ENCODE measurements at regions not wholly inside any gene's neighbourhood (a gene's known extent, or its start where the extent isn't known, plus 50 kb on each side); places are given as distances from the start of the nearest gene placed in this dataset.

DNA sequence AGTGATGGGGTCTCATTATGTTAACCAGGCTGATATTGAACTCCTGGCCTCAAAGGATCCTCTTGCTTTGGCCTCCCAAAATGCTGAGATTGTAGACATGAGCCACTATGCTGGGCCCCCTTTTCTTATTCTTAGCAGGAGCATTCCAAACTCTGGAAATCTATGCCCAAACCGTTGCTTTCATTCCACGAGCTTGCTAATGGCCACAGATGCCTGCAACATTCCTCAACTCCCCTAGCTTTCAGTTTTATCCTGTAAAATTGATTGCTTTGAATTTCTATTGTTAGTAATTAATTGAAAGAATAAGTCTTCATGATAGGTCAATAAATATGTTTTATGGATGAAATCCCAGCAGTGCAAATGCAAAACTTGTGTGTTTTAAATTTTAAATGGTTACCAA, 564.8 kb upstream of the WWC1 start:
- H3K36me3 Mint-ChIP-seq (ENCODE audit: low read depth) = no peaks in the 10 kb centered on the region
- no peak overlapping the region for H3K4me3 Mint-ChIP-seq
- H3K27me3 Mint-ChIP-seq = peaks cover 1% of the 10 kb centered on the region
- H3K4me1 Mint-ChIP-seq (ENCODE audit: low read depth) = peaks cover 8% of the 10 kb centered on the region
- no peak overlapping the region for H3K27ac Mint-ChIP-seq
- intact Hi-C loops (cut with micrococcal nuclease) = no loop called here
- no peaks in the 10 kb centered on the region for H3K9me3 Mint-ChIP-seq

DNA sequence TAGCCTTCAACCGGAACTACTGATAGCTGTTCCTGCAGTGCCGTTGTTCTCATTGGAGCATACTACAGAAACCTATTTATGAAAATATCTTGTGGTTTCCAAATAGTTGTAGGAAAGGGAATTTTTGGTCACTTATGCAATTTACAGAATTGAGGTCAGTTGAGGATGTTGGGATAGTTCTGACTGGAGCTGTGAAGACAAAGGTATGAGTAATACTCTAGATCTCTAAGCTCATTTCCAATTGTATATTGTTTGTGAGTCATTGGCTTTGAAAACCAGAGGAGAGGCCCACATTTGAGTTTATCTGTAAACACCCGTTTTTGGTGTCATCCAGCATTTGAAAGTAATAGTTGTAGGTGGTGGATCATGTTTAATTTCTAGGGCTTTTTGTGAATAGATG, 561.3 kb upstream of the WWC1 start:
- no peak overlapping the region for H3K4me3 Mint-ChIP-seq
- no peak overlapping the region for H3K27ac Mint-ChIP-seq
- intact Hi-C loops (cut with micrococcal nuclease) = no loop called here
- no peaks in the 10 kb centered on the region for H3K4me1 Mint-ChIP-seq (ENCODE audit: low read depth)
- no peaks in the 10 kb centered on the region for H3K36me3 Mint-ChIP-seq (ENCODE audit: low read depth)
- no peaks in the 10 kb centered on the region for H3K9me3 Mint-ChIP-seq
- no peaks in the 10 kb centered on the region for H3K27me3 Mint-ChIP-seq

DNA sequence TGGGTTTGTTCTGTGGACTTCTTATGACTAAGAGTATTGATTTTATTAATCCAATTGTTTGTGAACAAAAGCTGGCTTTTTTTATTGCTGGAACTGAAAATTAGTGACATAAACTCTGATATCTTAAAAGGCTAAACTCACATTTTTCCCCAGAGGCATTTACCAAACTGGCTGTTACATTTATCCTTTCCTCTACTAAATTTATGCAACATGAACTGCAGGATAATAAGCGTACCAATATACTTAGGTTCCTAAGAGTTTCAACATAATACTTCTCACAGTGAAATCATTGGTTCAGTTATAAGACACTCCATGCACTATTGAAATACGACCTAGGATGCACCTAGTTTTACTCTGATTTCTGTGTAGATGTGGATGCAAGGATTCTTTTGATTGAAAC, 560.8 kb upstream of the WWC1 start:
- no peaks in the 10 kb centered on the region for H3K27me3 Mint-ChIP-seq
- H3K9me3 Mint-ChIP-seq = no peaks in the 10 kb centered on the region
- H3K27ac Mint-ChIP-seq = no peak overlapping the region
- no peaks in the 10 kb centered on the region for H3K36me3 Mint-ChIP-seq (ENCODE audit: low read depth)
- no peaks in the 10 kb centered on the region for H3K4me1 Mint-ChIP-seq (ENCODE audit: low read depth)
- intact Hi-C loops (cut with micrococcal nuclease) = no loop called here
- no peak overlapping the region for H3K4me3 Mint-ChIP-seq

DNA sequence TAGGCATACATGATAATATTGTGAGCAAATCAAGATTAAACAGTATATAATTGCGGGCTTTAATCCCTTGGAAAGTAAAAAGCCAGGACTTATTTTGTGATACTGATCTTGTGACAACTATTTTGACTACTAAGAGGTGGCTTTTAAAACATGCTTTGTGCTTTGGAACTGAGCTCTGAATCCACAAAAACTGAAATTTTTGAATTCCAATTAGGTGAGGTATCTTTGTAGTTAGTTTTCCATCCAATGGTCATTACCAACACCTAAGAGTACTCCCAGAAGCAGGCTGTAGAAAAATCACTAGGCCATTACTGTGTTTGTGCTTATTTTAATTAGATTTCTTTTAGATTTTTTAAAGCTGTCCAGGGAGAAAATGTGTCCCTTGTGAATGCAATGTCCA, 559.5 kb upstream of the WWC1 start:
- H3K36me3 Mint-ChIP-seq (ENCODE audit: low read depth) = no peaks in the 10 kb centered on the region
- intact Hi-C loops (cut with micrococcal nuclease) = no loop called here
- H3K4me3 Mint-ChIP-seq = no peak overlapping the region
- H3K9me3 Mint-ChIP-seq = no peaks in the 10 kb centered on the region
- no peaks in the 10 kb centered on the region for H3K4me1 Mint-ChIP-seq (ENCODE audit: low read depth)
- no peaks in the 10 kb centered on the region for H3K27me3 Mint-ChIP-seq
- H3K27ac Mint-ChIP-seq = no peak overlapping the region

DNA sequence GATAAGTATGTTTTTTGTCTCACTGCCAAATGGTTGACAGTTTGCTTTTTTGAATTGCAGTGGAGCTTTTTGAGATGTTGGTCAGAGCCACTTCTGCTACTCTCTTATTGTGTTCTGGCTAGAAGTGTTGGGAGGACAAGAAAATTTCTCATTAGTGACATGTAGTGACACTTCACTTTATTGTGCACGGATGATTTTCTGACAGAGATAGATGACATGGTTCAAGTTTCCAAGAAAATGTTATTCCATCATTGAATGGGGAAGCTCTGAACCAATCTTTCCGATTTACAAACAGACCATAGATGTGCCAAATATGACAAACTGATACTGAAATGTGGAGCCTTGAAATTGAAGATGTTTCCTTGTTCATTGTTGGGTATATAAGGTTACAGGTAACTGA, 558.9 kb upstream of the WWC1 start:
- Mint-ChIP-seq H3K27me3 (no peaks in the 10 kb centered on the region), H3K4me1 (ENCODE audit: low read depth) (no peaks in the 10 kb centered on the region), H3K4me3 (no peak overlapping the region), H3K27ac (no peak overlapping the region), H3K9me3 (no peaks in the 10 kb centered on the region), H3K36me3 (ENCODE audit: low read depth) (no peaks in the 10 kb centered on the region)
- intact Hi-C loops (cut with micrococcal nuclease) = no loop called here

- Mint-ChIP-seq H3K4me1 (ENCODE audit: low read depth) (no peaks in the 10 kb centered on the region), H3K9me3 (no peaks in the 10 kb centered on the region), H3K27me3 (no peaks in the 10 kb centered on the region), H3K4me3 (no peak overlapping the region), H3K36me3 (ENCODE audit: low read depth) (no peaks in the 10 kb centered on the region), H3K27ac (no peak overlapping the region)
- intact Hi-C loops (cut with micrococcal nuclease) = no loop called here
Measured at GRCh38 chr5:167736992-167737391, 554.5 kb upstream of the WWC1 start.

DNA sequence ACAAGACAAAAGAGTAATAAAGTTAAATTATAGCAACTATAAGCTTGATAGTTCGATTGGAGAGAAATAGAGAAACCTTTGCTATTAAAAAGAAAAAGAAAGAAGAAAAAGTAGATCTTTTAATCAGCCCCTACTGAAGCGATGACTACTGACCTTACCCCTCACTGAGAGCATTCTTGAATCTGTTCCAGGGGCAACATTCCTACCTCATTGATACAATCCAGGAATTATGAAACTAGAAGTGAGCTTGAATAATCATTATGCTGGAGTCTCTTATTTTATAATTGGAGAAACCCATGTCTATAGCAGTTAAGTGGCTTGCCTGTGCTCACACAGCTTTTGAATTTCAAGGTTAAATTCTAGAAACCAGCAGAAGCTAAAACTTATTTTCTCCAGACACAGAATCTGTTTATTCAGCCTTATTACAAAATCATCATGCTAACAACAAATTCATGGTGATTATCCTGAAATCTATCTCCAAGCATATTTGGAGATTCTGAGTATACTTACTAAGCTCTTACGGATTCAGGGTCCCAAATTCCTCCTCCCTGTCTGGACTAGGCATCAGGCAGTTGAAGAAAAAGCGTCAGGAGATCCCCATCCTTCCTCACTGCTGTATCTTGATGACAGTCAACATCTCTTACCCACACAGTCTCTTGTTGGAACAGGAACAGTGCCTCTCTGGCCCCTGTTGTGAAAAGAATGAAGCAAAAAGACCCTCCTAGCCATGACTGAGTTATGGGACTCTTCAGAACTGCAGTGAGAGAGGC, 547.6 kb upstream of the WWC1 start:
- Mint-ChIP-seq H3K9me3 (no peaks in the 10 kb centered on the region), H3K27me3 (peaks cover 6% of the 10 kb centered on the region), H3K36me3 (ENCODE audit: low read depth) (no peaks in the 10 kb centered on the region), H3K4me3 (no peak overlapping the region), H3K4me1 (ENCODE audit: low read depth) (no peaks in the 10 kb centered on the region), H3K27ac (no peak overlapping the region)
- intact Hi-C loops (cut with micrococcal nuclease) = no loop called here

DNA sequence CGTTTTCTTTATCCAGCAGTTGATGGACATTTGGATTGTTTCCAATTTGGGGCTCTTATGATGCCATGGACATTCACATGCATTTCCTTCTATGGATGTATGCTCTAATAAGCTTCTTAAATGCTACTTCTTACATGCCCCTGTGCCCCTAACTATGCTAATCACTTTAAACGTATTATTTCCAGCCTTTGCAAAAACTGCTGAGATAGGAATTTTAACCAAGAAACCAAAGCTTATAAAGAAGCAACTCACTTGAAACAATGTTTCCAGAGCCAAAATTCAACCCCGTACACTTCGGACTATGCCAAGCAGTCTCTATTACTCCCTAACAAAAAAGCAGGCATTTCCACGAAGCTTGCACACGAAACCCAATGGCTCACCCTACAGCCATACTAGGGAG, 545.6 kb upstream of the WWC1 start:
- Mint-ChIP-seq H3K9me3 (no peaks in the 10 kb centered on the region), H3K4me3 (no peak overlapping the region), H3K27me3 (peaks cover 12% of the 10 kb centered on the region), H3K36me3 (ENCODE audit: low read depth) (no peaks in the 10 kb centered on the region), H3K4me1 (ENCODE audit: low read depth) (no peaks in the 10 kb centered on the region), H3K27ac (no peak overlapping the region)
- intact Hi-C loops (cut with micrococcal nuclease) = no loop called here

DNA sequence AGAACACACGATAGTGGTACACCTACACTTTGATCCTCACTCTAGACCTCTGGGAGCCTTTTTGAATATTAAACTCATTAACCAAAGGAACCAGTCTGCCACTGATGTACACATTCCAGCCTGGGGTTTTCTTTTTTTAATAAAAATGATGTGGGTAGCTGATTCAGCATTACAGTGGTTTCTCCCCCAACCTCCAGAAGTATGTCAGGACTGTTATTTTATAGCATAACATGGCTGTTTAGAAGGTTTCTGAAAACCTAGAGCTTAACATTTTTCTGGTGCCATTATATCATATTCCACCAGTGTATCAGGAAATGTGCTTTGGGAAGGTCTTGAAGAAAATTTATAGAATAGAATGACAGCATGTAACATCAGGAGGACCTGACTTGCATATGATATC, 540.9 kb upstream of the WWC1 start:
- Mint-ChIP-seq H3K27ac (no peak overlapping the region), H3K4me1 (ENCODE audit: low read depth) (peaks cover 6% of the 10 kb centered on the region), H3K36me3 (ENCODE audit: low read depth) (no peaks in the 10 kb centered on the region), H3K27me3 (peaks cover 12% of the 10 kb centered on the region), H3K4me3 (no peak overlapping the region), H3K9me3 (no peaks in the 10 kb centered on the region)
- intact Hi-C loops (cut with micrococcal nuclease) = no loop called here

GRCh38 chr5:167752936-167753335, 538.5 kb upstream of the WWC1 start:
- Mint-ChIP-seq H3K27me3 (peaks cover 9% of the 10 kb centered on the region), H3K9me3 (no peaks in the 10 kb centered on the region), H3K36me3 (ENCODE audit: low read depth) (no peaks in the 10 kb centered on the region), H3K27ac (no peak overlapping the region), H3K4me3 (no peak overlapping the region), H3K4me1 (ENCODE audit: low read depth) (peaks cover 6% of the 10 kb centered on the region)
- intact Hi-C loops (cut with micrococcal nuclease) = no loop called here

GRCh38 chr5:167753725-167754490, 537.5 kb upstream of the WWC1 start:
- peaks cover 6% of the 10 kb centered on the region for H3K27me3 Mint-ChIP-seq
- intact Hi-C loops (cut with micrococcal nuclease) = no loop called here
- no peaks in the 10 kb centered on the region for H3K9me3 Mint-ChIP-seq
- peaks cover 14% of the 10 kb centered on the region for H3K4me1 Mint-ChIP-seq (ENCODE audit: low read depth)
- no peak overlapping the region for H3K4me3 Mint-ChIP-seq
- H3K36me3 Mint-ChIP-seq (ENCODE audit: low read depth) = no peaks in the 10 kb centered on the region
- no peak overlapping the region for H3K27ac Mint-ChIP-seq

DNA sequence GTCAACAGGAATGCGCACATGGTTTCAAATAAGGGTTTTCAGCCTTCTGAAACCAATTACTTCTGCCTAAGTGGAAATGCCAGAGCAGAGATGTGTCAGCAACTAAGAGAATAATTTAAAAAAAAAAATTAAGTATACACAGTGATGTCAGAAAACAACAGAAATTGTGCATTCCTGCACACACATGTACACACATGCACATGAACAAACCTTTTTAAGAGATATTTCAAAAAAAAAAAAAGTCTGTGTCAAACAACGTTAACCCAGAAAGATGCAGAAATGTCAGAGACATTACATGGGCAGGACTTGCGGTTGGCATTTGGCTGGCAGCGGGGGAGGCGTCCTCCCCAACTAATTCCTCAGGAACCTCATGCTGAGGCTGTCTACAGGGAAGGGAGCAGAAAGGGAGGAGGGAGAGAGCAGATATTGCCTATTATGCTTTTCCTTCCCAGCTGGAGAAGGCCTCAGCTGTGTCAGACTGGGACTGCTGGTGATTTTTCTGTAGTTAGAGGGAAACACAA, 536.9 kb upstream of the WWC1 start:
- no peak overlapping the region for H3K4me3 Mint-ChIP-seq
- intact Hi-C loops (cut with micrococcal nuclease) = no loop called here
- H3K4me1 Mint-ChIP-seq (ENCODE audit: low read depth) = peaks cover 19% of the 10 kb centered on the region
- H3K9me3 Mint-ChIP-seq = no peaks in the 10 kb centered on the region
- H3K36me3 Mint-ChIP-seq (ENCODE audit: low read depth) = no peaks in the 10 kb centered on the region
- H3K27me3 Mint-ChIP-seq = peaks cover 6% of the 10 kb centered on the region
- no peak overlapping the region for H3K27ac Mint-ChIP-seq

GRCh38 chr5:167755420-167755819, 536.0 kb upstream of the WWC1 start:
- intact Hi-C loops (cut with micrococcal nuclease) = no loop called here
- H3K9me3 Mint-ChIP-seq = no peaks in the 10 kb centered on the region
- peaks cover 19% of the 10 kb centered on the region for H3K4me1 Mint-ChIP-seq (ENCODE audit: low read depth)
- H3K36me3 Mint-ChIP-seq (ENCODE audit: low read depth) = no peaks in the 10 kb centered on the region
- H3K4me3 Mint-ChIP-seq = no peak overlapping the region
- H3K27ac Mint-ChIP-seq = no peak overlapping the region
- H3K27me3 Mint-ChIP-seq = peaks cover 2% of the 10 kb centered on the region

DNA sequence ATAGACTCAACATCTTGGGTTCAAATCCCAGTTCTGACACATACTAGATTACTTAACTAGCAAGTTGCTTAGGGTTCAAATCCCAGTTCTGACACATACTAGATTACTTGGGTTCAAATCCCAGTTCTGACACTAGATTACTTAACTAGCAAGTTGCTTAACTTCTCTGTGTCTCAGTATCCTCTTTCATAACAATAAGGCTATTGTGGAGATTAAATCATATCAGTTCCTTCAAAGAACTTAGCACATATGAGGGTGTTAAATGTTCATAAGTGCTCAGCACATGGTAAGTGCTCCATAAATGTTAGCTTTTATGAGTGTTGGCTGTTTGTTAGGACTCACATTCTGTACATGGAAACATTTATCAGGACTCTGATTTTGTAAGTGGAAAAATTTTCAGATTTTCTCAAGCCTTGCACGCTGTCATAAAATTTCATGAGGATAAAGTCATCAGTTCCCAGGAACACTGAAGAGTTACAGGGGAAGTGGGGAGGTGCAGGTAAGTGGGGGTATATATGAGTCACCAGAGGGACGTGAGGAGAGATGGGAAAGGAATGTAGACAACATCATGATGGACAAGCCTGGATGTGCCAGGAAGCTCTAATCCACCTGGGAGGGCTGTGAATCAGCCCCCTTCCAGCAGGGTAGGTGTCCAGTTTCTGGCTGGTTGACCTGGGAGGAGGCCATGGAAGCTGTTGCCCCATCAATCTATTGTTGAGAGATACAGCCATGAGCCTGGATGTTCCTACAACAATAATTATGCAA, 532.2 kb upstream of the WWC1 start:
- Mint-ChIP-seq H3K27ac (no peak overlapping the region), H3K27me3 (no peaks in the 10 kb centered on the region), H3K36me3 (ENCODE audit: low read depth) (no peaks in the 10 kb centered on the region), H3K4me3 (no peak overlapping the region), H3K4me1 (ENCODE audit: low read depth) (peaks cover 13% of the 10 kb centered on the region), H3K9me3 (no peaks in the 10 kb centered on the region)
- intact Hi-C loops (cut with micrococcal nuclease) = no loop called here

All from dendritic cell treated with granulocyte-macrophage colony-stimulating factor and Interleukin-4, amounts not matched to agents 40 ng/mL and 50 ng/mL, for 4 days (primary cell).